Fibroblast of the aortic adventitia (primary cell): ENCODE measurements at regions not wholly inside any gene's neighbourhood (a gene's known extent, or its start where the extent isn't known, plus 50 kb on each side); places are given as distances from the start of the nearest gene placed in this dataset.
"Not testable (repeated sequence)": the region's sequence is repeated elsewhere in the genome, so short reads cannot be mapped to it uniquely, and the experiment has no call there.

ENCODE experiments used
- DNase-seq: peaks from one replicate; pipeline ENCODE4 v3.0.0-alpha.2; 2010; ENCODE audit warnings: low read depth
- H3K4me3 ChIP-seq: 2 replicates; pipeline ENCODE4 v1.5.1; 2011; ENCODE audit warnings: low read depth, mild to moderate bottlenecking, control low read depth, low read length, moderate library complexity
- TF ChIP-seq, protein P1 (sequence below): IDR thresholded peaks from 2 replicates; pipeline ENCODE4 v1.5.1; 2011; ENCODE audit warnings: mild to moderate bottlenecking, low read length, control low read depth, inconsistent platforms; ENCODE audit not compliant: insufficient read depth

- H3K4me3 ChIP-seq: no peak overlapping the region
- DNase-seq: no peak
- TF ChIP-seq, protein P1, sequence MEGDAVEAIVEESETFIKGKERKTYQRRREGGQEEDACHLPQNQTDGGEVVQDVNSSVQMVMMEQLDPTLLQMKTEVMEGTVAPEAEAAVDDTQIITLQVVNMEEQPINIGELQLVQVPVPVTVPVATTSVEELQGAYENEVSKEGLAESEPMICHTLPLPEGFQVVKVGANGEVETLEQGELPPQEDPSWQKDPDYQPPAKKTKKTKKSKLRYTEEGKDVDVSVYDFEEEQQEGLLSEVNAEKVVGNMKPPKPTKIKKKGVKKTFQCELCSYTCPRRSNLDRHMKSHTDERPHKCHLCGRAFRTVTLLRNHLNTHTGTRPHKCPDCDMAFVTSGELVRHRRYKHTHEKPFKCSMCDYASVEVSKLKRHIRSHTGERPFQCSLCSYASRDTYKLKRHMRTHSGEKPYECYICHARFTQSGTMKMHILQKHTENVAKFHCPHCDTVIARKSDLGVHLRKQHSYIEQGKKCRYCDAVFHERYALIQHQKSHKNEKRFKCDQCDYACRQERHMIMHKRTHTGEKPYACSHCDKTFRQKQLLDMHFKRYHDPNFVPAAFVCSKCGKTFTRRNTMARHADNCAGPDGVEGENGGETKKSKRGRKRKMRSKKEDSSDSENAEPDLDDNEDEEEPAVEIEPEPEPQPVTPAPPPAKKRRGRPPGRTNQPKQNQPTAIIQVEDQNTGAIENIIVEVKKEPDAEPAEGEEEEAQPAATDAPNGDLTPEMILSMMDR: no peak
Measured at GRCh38 chr13:99687723-99688397, 186.6 kb downstream of the TM9SF2 start.

DNA sequence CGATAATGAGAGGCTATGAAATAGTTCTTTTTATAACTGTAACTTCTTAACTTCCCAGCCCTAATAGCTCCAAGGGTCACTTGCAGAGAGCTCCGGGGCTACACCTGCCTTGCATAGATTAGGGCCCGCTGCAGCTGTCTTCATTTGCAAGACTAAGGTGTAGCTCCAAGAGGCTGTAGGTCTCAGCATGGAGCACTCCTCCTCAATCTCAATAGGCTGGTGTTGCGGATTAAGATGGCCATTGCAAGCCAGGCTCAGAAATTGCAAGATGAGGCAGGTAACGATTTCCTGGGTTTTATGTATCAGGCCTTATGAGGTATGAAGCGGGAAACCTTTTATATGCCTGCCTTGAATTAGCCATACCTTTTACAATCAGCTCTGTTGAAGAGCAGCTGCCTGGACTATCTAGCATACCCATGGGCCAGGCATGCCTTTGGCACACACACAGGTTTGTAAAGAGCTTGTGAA is 185.7 kb downstream of the TM9SF2 start:
- H3K4me3 ChIP-seq: no peak overlapping the region
- DNase-seq: no peak
- TF ChIP-seq, protein P1: no peak

GRCh38 chr13:99686157-99686572 is 184.9 kb downstream of the TM9SF2 start:
- TF ChIP-seq, protein P1: no peak
- no peak overlapping the region for H3K4me3 ChIP-seq
- DNase-seq: peak; percentile 4

- H3K4me3 ChIP-seq: no peak overlapping the region
- DNase-seq: no peak
- TF ChIP-seq, protein P1: no peak
Measured at GRCh38 chr13:99681695-99682094, 180.4 kb downstream of the TM9SF2 start.

DNA sequence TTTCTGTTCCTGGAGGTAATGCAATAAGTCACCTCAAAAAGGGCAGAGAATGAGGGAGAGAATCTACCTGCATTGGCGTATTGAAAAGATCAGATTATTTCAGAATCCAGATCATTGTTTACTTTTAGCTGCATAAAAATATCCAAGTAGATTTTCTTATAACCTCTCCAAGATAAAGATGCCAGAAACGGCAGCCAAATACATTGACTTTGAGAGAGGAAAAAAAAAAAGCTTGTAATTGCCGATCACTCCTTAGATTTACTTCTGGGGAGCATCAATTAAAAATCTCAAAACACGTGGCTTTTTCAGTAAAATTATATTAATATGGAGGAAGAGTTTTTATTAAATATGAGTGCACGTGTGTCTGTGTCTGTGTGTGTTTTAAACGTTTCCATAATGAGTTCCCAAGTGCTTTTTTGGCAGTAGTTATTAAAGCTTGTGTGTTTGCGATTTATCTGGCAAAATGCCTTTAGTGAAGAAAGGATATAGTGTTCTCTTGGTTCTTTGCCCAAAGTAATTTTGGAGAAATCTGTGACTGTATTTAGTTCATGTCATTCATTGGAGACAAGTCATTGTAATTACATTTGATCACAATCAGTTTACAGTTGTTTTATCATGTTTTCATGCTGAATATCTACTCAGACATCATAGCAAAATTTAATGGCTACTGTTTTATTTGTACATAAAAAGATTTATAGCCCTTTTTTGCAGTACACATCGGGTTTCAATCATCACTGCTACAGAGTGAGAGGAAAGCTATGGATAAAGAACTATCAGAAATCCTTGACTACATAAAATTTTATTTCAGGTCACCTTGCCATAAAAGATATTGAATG is 176.1 kb downstream of the TM9SF2 start:
- DNase-seq: no peak
- TF ChIP-seq, protein P1: no peak
- no peak overlapping the region for H3K4me3 ChIP-seq

DNA sequence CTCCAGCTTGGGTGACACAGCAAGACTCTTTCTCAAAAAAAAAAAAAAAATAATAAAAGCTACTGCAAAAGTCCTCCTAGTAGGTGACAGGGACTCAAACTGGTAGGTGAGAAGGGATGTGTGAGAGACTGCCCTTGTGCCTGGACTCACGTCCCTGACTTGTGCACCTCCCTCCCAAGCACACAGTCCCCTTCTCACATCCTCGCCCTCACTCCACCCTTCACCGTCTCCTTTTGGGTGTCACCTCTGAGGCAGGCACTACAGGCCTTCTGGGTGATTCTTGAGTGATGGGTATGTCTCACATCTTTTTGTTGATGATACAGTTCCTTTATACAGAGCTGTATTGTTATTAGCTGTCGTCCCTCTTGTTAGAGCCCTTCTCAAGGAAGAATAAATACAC is 170.5 kb downstream of the TM9SF2 start:
- no peak for DNase-seq
- no peak overlapping the region for H3K4me3 ChIP-seq
- TF ChIP-seq, protein P1: no peak

- H3K4me3 ChIP-seq, DNase-seq: not testable (repeated sequence)
Measured at GRCh38 chr13:99669096-99669495, 167.8 kb downstream of the TM9SF2 start.
